ENCODE measurements at regions not wholly inside any gene's neighbourhood (a gene's known extent, or its start where the extent isn't known, plus 50 kb on each side); places are given as distances from the start of the nearest gene placed in this dataset.
"Not testable (repeated sequence)": the region's sequence is repeated elsewhere in the genome, so short reads cannot be mapped to it uniquely, and the experiment has no call there.

DNA sequence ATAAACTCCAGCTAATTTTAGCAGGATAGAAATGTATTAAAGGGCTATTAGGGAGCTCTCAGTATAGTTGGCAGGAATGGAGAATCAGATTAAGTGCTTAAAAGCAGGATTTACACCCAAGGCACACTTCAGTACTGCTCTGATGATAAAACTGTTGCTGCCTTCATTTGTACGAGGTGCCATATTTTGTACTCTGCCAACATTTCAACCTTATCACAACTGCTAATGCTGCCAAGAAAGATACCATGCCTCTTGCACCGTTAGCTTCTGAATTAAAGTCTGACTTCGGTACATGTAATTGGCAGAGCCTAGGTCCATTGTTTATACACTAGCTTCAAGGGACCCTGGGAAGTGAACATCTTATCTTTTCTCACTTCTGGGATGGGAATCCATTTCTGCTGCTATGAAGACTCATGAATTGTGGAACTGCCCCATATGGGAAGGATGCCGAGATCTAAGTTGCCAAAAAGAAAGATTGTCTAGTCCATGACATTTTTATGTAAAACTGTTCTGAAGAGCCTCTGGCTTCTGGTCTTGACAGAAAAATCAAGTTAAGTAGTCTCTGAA is 624.0 kb upstream of the IGFBP7 start:
- DNase-seq: no peak
- H3K36me3 ChIP-seq: no peaks in the 10 kb centered on the region
- no peak overlapping the region for H3K4me3 ChIP-seq
- H3K27ac ChIP-seq: no peak overlapping the region
- no peaks in the 10 kb centered on the region for H3K4me1 ChIP-seq
- H3K27me3 ChIP-seq: no peaks in the 10 kb centered on the region
- H3K9me3 ChIP-seq (replicated peaks): no peaks in the 10 kb centered on the region

- H3K27me3 ChIP-seq; H3K4me1 ChIP-seq; H3K36me3 ChIP-seq; DNase-seq; H3K27ac ChIP-seq; H3K4me3 ChIP-seq; H3K9me3 ChIP-seq (replicated peaks): not testable (repeated sequence)
Observed at GRCh38 chr4:57729775-57730570, 619.8 kb upstream of the IGFBP7 start.

DNA sequence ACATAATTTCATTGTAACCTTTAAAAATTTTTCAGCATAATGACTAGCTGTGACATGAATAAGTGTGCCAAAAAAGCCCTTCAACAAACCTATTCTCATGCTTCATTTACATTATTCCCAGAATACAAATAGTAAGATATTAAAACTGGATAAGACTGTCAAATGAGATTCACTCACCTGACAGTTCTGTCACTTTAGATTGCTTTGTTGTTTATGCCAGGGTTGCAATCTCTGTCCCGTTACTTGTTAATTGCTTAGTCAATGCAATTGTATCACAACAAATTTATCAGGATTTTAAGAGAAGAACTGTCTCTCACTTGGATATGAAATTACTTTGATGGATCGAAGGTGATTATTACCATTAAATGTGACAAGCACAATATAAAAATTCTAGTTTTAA is 616.0 kb upstream of the IGFBP7 start:
- no peak for DNase-seq
- no peaks in the 10 kb centered on the region; the same call in 1 of the 2 replicates for H3K4me1 ChIP-seq
- no peaks in the 10 kb centered on the region for H3K36me3 ChIP-seq
- no peak overlapping the region for H3K27ac ChIP-seq
- H3K4me3 ChIP-seq: no peak overlapping the region
- H3K9me3 ChIP-seq (replicated peaks): no peaks in the 10 kb centered on the region
- H3K27me3 ChIP-seq: 0 out of 2 replicates have a peak, but pooled peaks cover 6% of the 10 kb centered on the region

- H3K9me3 ChIP-seq (replicated peaks): no peaks in the 10 kb centered on the region
- no peak overlapping the region for H3K4me3 ChIP-seq
- no peak overlapping the region for H3K27ac ChIP-seq
- DNase-seq: no peak
- H3K36me3 ChIP-seq: no peaks in the 10 kb centered on the region
- no peaks in the 10 kb centered on the region for H3K4me1 ChIP-seq
- H3K27me3 ChIP-seq: 0 out of 2 replicates have a peak, but pooled peaks cover 2% of the 10 kb centered on the region
Observed at GRCh38 chr4:57719456-57719855, 609.3 kb upstream of the IGFBP7 start.

DNA sequence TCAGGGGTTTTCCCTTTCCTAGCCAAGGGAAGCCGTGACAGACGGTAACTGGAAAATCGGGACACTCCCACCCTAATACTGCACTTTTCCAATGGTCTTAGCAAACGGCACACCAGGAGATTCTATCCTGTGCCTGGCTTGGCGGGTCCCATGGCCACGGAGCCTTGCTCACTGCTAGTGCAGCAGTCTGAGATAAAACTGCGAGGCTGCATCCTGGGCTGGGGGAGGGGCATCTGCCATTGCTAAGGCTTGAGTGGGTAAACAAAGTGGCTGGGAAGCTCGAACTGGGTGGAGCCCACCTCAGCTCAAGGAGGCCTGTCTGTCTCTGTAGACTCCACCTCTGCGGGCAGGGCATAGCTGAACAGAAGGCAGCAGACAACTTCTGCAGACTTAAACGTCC is 604.1 kb upstream of the IGFBP7 start:
- DNase-seq; H3K27ac ChIP-seq; H3K9me3 ChIP-seq (replicated peaks); H3K27me3 ChIP-seq; H3K36me3 ChIP-seq; H3K4me1 ChIP-seq; H3K4me3 ChIP-seq: not testable (repeated sequence)

DNA sequence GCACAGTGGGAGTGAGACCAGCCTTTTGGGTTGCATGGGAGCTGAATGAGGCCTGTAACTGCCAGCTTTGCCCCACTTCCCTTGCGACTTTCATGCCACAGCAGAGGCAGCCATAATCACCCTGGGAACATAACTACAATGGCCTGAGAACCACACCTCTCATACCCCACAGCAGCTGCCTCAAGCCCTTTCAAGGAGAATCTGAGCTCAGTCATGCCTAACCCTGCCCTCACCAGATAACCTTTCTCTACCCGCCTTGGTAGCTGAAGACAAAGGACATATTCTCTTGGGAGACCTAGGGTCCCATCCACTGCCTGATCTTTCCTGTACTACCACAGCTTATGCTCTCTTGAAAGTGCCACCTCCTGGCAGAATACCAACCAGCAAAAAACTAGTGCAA is 599.9 kb upstream of the IGFBP7 start:
- Histone ChIP-seq H3K9me3 (replicated peaks) (no peaks in the 10 kb centered on the region), H3K36me3 (no peaks in the 10 kb centered on the region), H3K4me3 (no peak overlapping the region), H3K4me1 (no peaks in the 10 kb centered on the region), H3K27ac (no peak overlapping the region), H3K27me3 (no peaks in the 10 kb centered on the region)
- DNase-seq: no peak

DNA sequence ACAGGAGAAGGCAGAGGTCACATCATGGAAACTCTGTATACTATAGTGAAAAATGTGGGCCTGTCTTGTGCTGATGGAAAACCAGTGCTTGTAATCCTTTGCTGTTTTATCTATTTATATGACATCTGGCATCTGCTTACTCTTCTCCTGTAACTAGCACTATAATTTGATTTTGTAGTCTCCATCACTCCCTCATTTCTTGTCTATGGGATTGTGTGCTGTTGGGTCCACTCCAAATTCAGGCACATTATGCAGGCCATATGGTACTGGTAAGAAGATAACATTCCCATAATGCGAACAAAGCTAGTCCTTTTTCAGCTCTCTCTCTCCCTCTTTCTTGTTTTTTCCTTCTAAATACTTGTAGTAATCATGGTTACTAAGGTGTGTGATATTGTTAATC is 581.2 kb upstream of the IGFBP7 start:
- Histone ChIP-seq H3K27ac (no peak overlapping the region), H3K27me3 (no peaks in the 10 kb centered on the region)

GRCh38 chr4:57689693-57690205 is 579.6 kb upstream of the IGFBP7 start:
- H3K4me3 ChIP-seq: no peak overlapping the region
- no peak overlapping the region for H3K27ac ChIP-seq
- DNase-seq: no peak
- H3K36me3 ChIP-seq: no peaks in the 10 kb centered on the region
- H3K4me1 ChIP-seq: no peaks in the 10 kb centered on the region
- H3K27me3 ChIP-seq: no peaks in the 10 kb centered on the region
- H3K9me3 ChIP-seq (replicated peaks): no peaks in the 10 kb centered on the region

More for the DNA sequence above, 581.2 kb upstream of the IGFBP7 start:
- Histone ChIP-seq H3K9me3 (replicated peaks) (no peaks in the 10 kb centered on the region), H3K4me3 (no peak overlapping the region), H3K36me3 (no peaks in the 10 kb centered on the region), H3K4me1 (no peaks in the 10 kb centered on the region)
- no peak for DNase-seq

GRCh38 chr4:57682275-57682674 is 572.1 kb upstream of the IGFBP7 start:
- Histone ChIP-seq H3K36me3 (no peaks in the 10 kb centered on the region), H3K9me3 (replicated peaks) (no peaks in the 10 kb centered on the region), H3K4me3 (no peak overlapping the region), H3K27me3 (no peaks in the 10 kb centered on the region), H3K27ac (no peak overlapping the region), H3K4me1 (no peaks in the 10 kb centered on the region)
- no peak for DNase-seq

GRCh38 chr4:57679969-57680368 is 569.8 kb upstream of the IGFBP7 start:
- DNase-seq: no peak
- H3K4me3 ChIP-seq: no peak overlapping the region
- H3K4me1 ChIP-seq: no peaks in the 10 kb centered on the region
- H3K27ac ChIP-seq: no peak overlapping the region
- H3K36me3 ChIP-seq: no peaks in the 10 kb centered on the region
- H3K27me3 ChIP-seq: no peaks in the 10 kb centered on the region
- no peaks in the 10 kb centered on the region for H3K9me3 ChIP-seq (replicated peaks)

- no peak for DNase-seq
- Histone ChIP-seq H3K4me3 (no peak overlapping the region), H3K27me3 (no peaks in the 10 kb centered on the region), H3K27ac (no peak overlapping the region), H3K4me1 (no peaks in the 10 kb centered on the region), H3K9me3 (replicated peaks) (no peaks in the 10 kb centered on the region), H3K36me3 (no peaks in the 10 kb centered on the region)
Observed at GRCh38 chr4:57676394-57676793, 566.2 kb upstream of the IGFBP7 start.

GRCh38 chr4:57672846-57673433 is 562.8 kb upstream of the IGFBP7 start:
- no peaks in the 10 kb centered on the region for H3K36me3 ChIP-seq
- DNase-seq: no peak
- no peaks in the 10 kb centered on the region for H3K4me1 ChIP-seq
- H3K27ac ChIP-seq: no peak overlapping the region
- H3K9me3 ChIP-seq (replicated peaks): no peaks in the 10 kb centered on the region
- H3K4me3 ChIP-seq: no peak overlapping the region
- H3K27me3 ChIP-seq: no peaks in the 10 kb centered on the region

DNA sequence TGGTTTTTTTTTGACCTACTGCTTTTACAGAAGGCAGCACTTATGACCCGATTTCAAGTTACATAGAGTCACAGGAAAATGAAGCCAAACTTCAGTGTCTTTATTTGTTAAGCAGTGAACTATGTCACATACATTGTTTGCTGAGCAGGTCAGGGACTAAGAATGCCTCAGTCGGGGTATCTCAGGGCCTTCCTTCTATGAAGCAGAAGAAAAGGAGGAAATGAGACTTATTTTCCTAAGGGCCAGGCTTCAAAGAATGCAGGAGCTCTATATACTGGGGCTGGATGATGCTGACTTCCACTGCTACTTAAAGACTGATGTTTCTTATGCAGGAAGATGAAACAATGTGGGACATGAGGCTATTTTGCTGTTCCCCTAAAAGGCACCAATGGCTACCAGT is 558.4 kb upstream of the IGFBP7 start:
- Histone ChIP-seq H3K27ac (no peak overlapping the region), H3K4me1 (no peaks in the 10 kb centered on the region), H3K27me3 (no peaks in the 10 kb centered on the region), H3K36me3 (no peaks in the 10 kb centered on the region), H3K4me3 (no peak overlapping the region), H3K9me3 (replicated peaks) (no peaks in the 10 kb centered on the region)
- no peak for DNase-seq

GRCh38 chr4:57665806-57666205 is 555.6 kb upstream of the IGFBP7 start:
- Histone ChIP-seq H3K27ac (no peak overlapping the region), H3K4me1 (no peaks in the 10 kb centered on the region), H3K4me3 (no peak overlapping the region), H3K36me3 (no peaks in the 10 kb centered on the region), H3K9me3 (replicated peaks) (no peaks in the 10 kb centered on the region), H3K27me3 (no peaks in the 10 kb centered on the region)
- no peak for DNase-seq

DNA sequence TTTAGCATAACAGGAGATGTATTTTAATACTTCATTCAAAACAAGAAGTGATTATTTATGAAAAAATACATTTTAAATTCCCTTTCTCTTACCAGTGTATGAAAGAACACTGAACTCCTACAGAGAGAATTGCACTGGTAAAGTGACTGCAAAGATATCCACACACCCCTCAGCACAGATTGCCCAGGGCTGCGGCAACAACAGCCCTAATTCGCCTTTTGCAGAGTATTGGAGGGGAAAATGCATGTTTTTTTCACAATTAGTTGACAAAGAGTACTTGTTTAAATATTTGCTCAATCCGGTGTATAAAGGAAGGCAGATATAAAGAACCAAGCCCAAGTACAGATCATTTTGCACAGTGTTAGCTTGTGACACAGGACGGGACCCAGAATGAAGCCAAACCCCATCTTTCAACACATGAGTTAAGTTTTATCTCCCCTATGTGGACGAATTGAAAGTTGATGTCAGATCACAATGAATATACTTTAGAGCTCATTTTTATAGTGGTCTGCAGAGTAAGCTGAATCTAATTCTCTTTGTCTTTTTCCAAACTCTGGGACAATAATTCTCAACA is 551.4 kb upstream of the IGFBP7 start:
- Histone ChIP-seq H3K4me1 (no peaks in the 10 kb centered on the region), H3K27me3 (no peaks in the 10 kb centered on the region), H3K9me3 (replicated peaks) (no peaks in the 10 kb centered on the region), H3K27ac (no peak overlapping the region), H3K36me3 (no peaks in the 10 kb centered on the region), H3K4me3 (no peak overlapping the region)
- DNase-seq: no peak
